ENCODE measurements at regions not wholly inside any gene's neighbourhood (a gene's known extent, or its start where the extent isn't known, plus 50 kb on each side); places are given as distances from the start of the nearest gene placed in this dataset.

DNA sequence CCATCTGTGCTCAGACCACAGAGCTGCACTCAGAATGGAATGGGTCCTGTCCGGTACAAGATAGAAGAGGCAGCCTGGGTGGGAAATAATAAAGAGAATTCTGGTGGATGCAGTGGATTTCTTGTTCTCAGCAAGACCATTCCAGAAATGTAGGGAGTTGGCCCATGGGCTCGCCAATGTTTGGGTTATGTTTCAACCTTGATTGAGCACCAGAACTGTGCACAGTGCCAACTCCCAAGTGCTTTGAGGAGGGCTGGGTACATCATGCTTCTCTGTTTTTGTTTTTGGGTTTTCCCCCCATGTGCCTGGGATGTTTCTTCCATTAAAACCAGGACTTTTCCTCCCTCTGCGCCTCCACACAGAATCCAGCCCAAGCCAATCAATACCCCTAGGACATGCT lies 304.1 kb downstream of the TNS1 start:
- in situ Hi-C loops (cut with HindIII; ENCODE audit: low pct_ligation_motif_present, low pct_unique_long_range_greater_than_20kb, low sequenced_read_pairs), result no loop called here

DNA sequence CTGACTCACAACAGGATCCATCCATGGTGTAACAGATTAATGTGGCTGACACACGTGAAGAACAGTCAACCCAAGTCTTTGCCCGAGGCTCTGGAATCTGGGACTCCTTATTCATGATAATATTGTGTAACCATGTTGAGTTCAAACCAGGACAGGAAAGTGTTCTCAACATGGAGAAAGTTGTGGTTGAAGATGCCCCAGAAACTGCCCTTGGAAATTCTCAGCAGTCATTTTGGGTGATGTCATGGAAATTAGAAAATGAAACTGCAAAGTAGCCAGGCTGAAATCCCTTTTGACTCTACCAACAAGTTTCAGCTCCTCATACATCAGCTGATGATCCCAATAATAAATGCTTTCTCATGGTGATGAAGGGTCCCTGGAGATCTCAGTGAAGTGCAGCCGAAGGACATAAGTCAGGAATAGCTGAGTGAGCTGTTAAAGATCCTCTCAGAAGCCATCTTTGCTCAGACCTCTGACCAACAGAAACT lies 307.7 kb downstream of the TNS1 start:
- in situ Hi-C loops (cut with HindIII; ENCODE audit: low pct_ligation_motif_present, low pct_unique_long_range_greater_than_20kb, low sequenced_read_pairs), result no loop called here
- peak; percentile 8 for DNase-seq

More for the DNA sequence above, 304.1 kb downstream of the TNS1 start:
- DNase-seq, result no peak

DNA sequence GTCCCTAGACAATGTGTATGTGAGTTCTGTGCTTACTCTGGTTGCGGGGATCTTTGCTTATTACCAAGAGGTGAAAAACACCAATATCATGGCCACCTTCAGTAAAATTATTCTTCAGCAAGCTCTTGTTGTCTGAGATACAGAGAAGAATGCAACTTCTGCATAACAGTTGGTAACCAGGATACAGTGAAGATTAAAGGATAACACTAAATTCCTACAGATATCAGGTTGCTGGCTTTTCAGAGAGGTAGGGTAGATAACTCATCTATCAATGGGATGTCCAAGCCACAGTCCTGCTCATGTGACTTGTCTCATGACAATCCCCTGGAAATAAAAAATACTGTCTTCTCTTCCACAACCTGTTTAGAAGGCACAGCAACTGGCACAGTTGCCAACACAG lies 308.5 kb downstream of the TNS1 start:
- in situ Hi-C loops (cut with HindIII; ENCODE audit: low pct_ligation_motif_present, low pct_unique_long_range_greater_than_20kb, low sequenced_read_pairs), result no loop called here
- no peak for DNase-seq

DNA sequence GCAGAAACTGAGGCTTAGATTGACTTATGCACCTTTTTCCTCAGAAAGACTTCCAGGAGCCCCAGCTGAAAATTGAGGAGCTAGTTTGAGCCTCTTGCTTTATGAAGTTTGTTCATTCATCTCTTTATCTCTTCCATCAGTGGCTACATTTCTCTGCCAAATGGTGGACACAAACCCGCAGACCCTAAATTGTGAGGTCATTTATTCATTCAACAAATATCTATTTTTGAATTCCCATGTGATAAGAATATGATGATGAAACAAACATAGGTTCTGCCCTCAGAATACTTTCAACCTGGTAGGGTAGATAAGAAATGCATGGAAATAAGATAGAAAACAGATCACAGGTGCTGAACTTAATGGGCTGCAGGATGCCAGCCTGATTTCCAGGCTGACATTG lies 309.4 kb downstream of the TNS1 start:
- in situ Hi-C loops (cut with HindIII; ENCODE audit: low pct_ligation_motif_present, low pct_unique_long_range_greater_than_20kb, low sequenced_read_pairs), result no loop called here
- no peak for DNase-seq

DNA sequence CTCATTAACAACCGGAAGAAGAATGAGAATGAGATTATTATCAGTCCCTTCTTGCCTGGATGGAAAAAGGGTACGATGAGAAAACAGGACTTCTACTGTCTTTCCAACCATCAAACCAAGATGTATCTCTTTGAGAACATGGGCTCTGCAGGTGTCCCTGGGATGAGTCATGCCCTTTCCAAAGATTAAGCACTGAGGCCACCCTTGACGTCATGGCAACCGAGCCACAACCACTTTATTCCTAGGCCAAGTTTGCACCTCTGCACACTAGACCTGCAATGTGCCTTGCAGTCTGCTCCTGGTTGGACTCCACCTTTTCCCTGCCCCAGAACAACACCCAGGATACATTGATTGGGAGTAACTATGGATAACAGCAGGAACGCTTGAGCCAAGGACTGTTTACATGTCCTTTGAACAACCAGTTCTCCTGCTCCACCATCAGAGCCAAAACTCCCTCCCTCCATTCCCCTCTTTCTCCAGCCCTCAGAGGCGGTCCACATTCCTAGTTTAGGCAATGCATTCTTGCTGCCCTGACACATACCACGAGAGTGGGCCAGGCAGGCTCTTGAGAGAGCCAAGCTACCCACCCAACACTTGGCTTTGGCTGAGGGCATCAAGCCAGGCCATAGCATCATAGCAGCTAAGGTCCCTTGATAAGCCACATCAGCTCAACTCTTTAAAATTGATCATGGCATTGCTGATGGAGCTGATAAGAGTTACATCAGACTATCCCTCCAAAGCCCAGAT lies 310.7 kb downstream of the TNS1 start:
- in situ Hi-C loops (cut with HindIII; ENCODE audit: low pct_ligation_motif_present, low pct_unique_long_range_greater_than_20kb, low sequenced_read_pairs), result no loop called here
- DNase-seq, result no peak

DNA sequence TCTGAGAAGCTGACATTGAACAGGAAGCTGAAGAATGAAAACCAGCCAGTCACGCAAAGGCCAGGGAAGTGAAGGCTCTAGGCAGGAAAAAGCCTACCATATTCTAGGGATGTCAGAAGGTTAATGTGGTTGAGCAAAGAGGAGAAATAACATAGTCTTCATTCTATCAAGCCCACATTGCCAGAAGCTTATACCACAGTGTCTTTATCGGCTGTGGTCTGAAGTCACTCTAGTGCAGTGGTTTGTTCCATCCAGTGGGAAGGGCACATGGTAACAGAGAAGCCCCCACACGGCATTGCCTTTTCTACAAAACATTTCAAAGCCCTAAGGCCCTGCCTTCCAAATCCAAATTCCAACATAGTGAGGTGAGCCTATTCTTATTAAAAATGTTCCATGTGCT lies 311.3 kb downstream of the TNS1 start:
- DNase-seq, result no peak
- in situ Hi-C loops (cut with HindIII; ENCODE audit: low pct_ligation_motif_present, low pct_unique_long_range_greater_than_20kb, low sequenced_read_pairs), result no loop called here

DNA sequence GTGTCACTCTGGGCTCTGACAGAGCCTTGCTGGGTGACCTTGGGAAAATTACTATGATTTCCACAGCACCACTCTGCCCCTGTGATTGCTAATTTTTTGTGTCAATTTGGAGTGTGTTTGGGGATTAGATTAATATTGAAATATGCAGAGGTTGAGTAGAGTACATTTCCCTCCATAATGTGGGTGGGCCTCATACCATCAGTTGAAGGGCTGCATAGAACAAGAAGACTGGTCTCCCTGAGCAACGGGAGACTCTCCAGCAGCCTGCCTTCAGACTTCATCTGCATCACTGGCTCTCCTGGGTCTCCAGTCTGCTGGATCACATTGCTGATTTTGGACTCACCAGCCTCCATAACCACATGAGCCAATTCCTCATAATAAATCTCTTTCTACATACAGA lies 313.7 kb downstream of the TNS1 start:
- in situ Hi-C loops (cut with HindIII; ENCODE audit: low pct_ligation_motif_present, low pct_unique_long_range_greater_than_20kb, low sequenced_read_pairs), result no loop called here
- DNase-seq, result no peak

DNA sequence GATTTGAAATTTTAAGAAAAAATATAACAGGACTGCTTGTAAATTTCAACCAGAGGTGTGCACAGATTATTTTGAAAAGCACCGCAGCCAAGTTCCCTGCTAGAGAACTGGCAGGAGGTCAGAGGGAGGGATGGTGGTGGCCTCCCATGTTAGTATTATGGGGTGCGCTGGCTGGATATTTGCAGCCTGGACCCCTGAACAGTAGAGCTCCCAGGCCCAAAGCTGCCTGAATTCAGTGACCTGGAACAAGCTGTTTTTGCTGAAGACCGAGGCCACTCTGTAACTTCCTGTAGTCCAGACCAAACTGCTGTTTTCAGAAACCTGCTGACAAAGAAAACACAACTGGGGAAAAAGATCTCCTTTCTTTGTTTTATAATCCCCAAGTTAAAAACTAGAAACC lies 314.3 kb downstream of the TNS1 start:
- in situ Hi-C loops (cut with HindIII; ENCODE audit: low pct_ligation_motif_present, low pct_unique_long_range_greater_than_20kb, low sequenced_read_pairs), result no loop called here
- DNase-seq, result no peak

DNA sequence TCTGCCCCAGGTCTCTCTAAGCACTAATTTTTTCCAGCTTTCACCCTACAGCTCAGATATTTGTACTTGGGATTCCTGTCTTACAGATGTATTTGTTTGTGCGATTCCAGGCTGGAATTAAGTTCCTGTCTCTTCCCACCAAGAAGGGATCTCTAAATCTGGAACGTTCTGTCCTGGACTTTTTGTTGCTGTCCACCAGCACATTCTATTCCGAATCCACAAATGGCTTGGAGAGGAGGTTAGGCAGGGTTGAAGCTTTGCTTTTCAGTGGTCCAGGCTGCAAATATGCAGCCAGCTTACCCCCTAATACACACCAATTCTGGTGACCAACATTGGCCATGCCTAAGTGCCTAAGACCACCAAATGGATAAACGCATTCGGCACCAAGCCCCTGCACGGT lies 315.0 kb downstream of the TNS1 start:
- no peak for DNase-seq
- in situ Hi-C loops (cut with HindIII; ENCODE audit: low pct_ligation_motif_present, low pct_unique_long_range_greater_than_20kb, low sequenced_read_pairs), result no loop called here

DNA sequence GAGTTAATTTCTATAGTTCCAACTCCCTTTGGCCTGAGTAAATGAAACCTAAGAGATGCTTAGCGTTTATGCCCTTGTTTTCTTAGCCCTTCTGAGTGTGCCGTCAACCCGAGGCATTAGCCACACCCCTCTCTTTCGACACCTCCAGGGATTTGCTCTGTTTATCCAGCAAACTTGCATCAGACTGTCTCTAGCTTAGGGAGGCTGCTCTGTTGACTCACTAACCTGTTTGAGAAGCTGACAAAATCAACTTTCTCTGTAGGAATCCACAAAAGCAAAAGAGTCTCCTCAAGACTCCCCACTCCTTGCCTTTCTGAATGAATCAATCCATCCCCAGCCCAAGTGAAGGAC lies 317.6 kb downstream of the TNS1 start:
- in situ Hi-C loops (cut with HindIII; ENCODE audit: low pct_ligation_motif_present, low pct_unique_long_range_greater_than_20kb, low sequenced_read_pairs), result no loop called here
- DNase-seq, result no peak

DNA sequence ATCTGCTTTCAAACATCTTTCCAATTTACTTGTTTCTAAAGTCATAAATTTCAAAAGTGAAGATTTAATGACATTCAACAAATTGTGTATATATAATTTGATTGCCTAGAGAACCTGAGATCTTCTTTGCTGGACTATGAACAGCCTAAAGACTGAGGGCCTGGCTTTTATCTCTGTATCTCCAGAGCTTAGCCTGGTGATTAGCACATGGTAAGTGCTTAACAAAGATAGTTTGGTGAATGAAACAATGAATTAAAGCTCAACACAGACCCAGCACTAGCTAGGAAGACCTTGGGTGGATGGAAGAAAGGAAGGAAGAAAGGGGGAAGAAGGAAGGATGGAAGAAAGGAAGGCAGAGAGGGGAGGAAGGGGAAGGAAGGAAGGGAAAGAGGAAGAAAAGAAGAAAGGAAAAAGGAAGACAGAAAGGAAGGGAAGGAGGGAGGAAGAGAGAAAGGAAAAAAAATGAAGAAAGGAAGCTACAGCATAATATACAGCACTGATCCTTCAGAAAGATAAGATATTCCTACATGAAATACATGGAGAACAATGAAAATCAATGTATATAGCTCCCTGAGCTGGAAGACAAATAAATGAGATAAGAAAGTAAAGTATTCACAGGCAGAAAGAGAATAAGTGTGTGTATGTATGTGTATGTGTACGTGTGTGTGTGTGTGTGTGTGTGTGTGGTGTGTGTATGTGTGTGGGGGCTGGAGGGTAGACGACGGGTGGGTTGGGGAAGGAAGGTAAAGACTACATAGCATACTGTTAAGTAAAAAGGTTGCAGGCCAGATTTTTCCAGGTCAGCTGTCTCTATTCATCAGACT lies 318.2 kb downstream of the TNS1 start:
- in situ Hi-C loops (cut with HindIII; ENCODE audit: low pct_ligation_motif_present, low pct_unique_long_range_greater_than_20kb, low sequenced_read_pairs), result no loop called here

DNA sequence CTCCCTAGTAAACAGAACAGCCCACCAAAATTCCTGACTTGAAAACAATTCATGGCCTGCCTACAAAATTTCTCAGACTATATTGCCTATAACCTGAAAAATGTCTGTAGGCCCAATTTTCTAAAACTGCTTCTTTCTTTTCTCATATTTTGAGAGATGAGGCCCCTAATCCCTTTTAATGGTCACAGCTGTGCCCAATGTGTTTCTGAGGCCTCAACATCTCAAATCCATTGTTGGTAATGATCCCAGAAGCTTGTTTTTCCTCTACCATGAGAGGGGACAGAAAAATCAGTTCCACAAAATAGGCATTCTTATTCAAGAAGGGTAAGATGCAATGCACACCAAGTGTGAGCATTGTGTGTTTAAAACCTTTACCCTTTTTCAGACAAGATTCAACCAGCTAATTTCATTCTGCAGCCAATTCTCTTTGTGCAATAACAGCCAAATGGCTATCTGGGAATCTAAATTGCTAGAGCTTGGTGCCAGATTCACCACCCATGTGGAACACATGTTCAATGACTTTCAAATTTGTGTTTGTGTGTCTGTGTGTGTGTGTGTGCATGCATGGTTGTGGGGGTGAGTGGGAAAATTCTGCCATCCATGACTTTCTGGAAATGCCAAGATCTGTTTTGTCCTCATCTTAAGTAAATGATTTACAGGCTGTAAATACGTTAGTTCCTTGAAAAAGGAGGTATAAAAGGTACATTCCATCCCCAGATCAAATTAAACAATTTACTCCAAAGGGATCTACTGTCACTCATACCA lies 319.5 kb downstream of the TNS1 start:
- in situ Hi-C loops (cut with HindIII; ENCODE audit: low pct_ligation_motif_present, low pct_unique_long_range_greater_than_20kb, low sequenced_read_pairs), result no loop called here

More for the DNA sequence above, 318.2 kb downstream of the TNS1 start:
- no peak for DNase-seq

DNA sequence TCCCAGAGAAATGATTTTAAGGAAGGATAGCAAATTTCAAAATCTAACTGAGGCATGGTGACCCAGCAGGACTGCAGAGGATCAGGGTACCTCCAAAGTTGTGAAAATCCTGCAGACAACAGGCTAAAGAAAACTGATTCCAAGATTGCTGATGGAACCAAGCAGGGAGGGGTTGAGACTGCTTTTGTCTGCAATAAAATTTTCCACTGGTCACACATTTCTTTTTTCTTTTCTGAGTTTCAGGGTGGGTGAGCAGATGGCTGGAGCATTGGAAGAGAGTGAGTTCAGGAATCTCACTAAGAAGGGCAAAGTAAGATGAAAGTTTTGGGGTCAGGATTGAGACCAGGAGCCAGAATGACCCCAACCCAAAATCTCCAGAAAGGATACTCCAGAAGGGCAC lies 321.0 kb downstream of the TNS1 start:
- in situ Hi-C loops (cut with HindIII; ENCODE audit: low pct_ligation_motif_present, low pct_unique_long_range_greater_than_20kb, low sequenced_read_pairs), result no loop called here
- DNase-seq, result no peak

More for the DNA sequence above, 319.5 kb downstream of the TNS1 start:
- DNase-seq, result no peak

DNA sequence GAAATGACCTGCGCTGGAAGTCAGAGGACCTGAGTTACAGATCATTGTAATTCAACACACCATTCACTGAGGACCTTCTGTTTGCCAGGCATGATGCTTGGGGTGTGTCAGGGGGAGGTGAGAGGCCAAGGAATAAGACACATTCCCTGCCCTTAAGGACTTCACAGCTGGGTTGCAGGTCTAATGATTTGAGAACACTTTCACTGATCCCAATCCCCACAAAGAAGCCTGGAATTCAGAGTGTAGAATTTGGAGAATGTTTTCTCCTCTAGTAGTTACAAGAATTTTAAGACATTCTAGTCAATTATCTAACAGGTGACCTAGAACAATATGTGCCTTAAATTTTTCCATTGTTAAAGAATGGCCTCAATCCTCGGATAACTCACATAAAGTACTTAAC lies 322.4 kb downstream of the TNS1 start:
- DNase-seq, result no peak
- in situ Hi-C loops (cut with HindIII; ENCODE audit: low pct_ligation_motif_present, low pct_unique_long_range_greater_than_20kb, low sequenced_read_pairs), result no loop called here

DNA sequence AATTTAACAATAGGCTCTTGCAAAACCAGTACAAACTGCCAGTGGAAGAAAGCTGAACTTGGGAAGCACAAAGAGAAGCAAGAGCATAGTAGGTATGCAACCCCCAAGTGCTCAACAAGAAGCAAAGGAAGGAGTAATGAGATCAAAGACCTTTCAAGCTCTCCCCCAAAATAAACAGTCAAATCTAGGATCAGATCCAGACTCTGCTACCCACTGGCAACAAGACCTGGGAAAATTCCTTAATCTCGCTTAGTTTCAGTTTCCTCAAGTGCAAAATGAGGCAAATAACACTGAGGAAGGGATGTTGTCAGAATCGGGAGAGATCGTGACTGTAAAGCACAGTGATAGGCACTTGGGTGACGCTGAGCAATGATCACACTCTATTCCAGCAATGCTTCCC lies 329.2 kb downstream of the TNS1 start:
- DNase-seq, result no peak
- in situ Hi-C loops (cut with HindIII; ENCODE audit: low pct_ligation_motif_present, low pct_unique_long_range_greater_than_20kb, low sequenced_read_pairs), result no loop called here

DNA sequence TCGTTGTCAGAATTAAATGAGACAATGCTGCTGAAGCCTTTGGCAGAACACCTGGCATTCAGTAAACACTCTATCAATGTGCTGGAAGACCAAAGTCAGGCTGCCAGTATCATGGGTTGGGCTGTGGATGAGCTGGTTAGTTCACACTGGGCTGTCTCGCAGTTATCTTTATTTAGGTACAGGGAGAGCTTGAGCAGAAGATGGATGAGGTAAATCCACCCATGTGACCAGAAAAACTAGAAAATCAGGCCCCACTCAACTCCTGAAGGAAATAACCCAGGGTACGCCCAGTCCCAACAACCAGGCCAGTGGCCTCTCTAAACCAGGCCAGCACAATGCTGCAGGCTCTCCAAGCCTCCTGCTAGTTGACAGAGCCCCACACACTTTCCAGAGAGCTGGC lies 330.3 kb downstream of the TNS1 start:
- no peak for DNase-seq
- in situ Hi-C loops (cut with HindIII; ENCODE audit: low pct_ligation_motif_present, low pct_unique_long_range_greater_than_20kb, low sequenced_read_pairs), result no loop called here

DNA sequence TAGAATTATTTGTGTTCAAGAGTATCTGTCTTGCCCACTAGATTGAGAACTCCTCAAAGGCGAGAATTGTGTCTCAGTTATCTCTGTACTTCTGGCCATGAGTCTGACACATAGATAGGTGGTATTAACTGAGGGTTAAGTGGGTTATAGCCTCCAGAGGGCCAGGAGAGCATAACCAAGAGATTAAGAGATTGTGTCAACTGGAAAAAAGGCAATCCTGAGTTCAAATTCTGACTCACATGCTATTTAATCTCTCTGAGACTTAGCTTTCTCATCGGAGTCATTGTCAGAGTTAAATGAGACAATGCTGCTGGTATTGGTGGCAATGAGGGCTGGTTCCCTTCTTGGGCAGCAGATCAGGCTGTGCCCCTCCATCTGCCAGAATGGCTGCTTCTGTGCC lies 330.9 kb downstream of the TNS1 start:
- in situ Hi-C loops (cut with HindIII; ENCODE audit: low pct_ligation_motif_present, low pct_unique_long_range_greater_than_20kb, low sequenced_read_pairs), result no loop called here
- DNase-seq, result no peak

DNA sequence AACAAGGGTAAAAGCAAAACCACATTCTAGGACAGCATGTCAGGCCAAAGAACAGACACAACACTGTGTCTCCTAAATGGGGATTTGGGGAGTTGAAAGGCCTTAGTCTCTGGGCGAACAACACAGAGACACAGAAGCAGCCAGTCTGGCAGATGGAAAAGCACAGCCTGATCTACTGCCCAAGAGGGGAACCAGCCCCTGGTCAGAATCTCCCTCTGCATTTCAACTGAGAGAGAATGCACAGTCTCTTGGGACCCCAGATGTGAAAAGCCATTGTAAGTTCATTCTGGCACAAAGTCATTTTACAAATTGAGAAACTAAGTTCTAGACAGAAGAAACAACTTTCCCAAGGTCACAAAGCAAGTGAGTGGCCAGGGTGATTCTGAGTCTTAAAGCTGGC lies 331.7 kb downstream of the TNS1 start:
- no peak for DNase-seq
- in situ Hi-C loops (cut with HindIII; ENCODE audit: low pct_ligation_motif_present, low pct_unique_long_range_greater_than_20kb, low sequenced_read_pairs), result no loop called here

DNA sequence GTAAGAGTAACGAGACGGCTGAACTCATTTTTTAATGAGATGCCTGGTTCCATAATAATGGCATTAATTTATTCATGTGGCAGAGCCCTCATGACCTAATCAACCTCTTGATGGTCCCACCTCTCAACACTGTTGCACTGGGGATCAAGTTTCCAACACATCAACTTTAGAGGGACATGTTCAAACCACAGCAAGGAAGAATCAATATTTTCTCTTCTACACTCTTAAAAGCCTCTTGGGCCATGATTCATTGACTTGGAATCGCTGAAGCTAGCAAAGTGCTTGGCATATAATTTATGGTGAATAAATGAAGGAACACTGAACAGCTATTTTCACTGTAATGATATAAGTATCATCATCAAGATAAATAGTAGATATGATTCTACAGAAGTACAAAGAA lies 333.0 kb downstream of the TNS1 start:
- in situ Hi-C loops (cut with HindIII; ENCODE audit: low pct_ligation_motif_present, low pct_unique_long_range_greater_than_20kb, low sequenced_read_pairs), result no loop called here
- no peak for DNase-seq

Measured in ACHN (cell line).